GM18499 (cell line): ENCODE measurements at regions not wholly inside any gene's neighbourhood (a gene's known extent, or its start where the extent isn't known, plus 50 kb on each side); places are given as distances from the start of the nearest gene placed in this dataset.

Experiments used
- ATAC-seq: cut with Tn5 transposase; IDR thresholded peaks from one replicate; pipeline ENCODE4 v1.9.1; 2021; ENCODE audit warnings: moderate number of reproducible peaks; ENCODE audit not compliant: insufficient read depth, unreplicated experiment

- ATAC-seq, result no peak
Observed at GRCh38 chr16:86982912-86983311, 334.3 kb downstream of the C16orf95 start.

GRCh38 chr16:86983621-86984020, 333.6 kb downstream of the C16orf95 start:
- no peak for ATAC-seq

GRCh38 chr16:86984343-86984742, 332.8 kb downstream of the C16orf95 start:
- ATAC-seq, result no peak

GRCh38 chr16:86984991-86985647, 332.1 kb downstream of the C16orf95 start:
- ATAC-seq, result no peak

- ATAC-seq, result no peak
Observed at GRCh38 chr16:86985648-86986015, 331.6 kb downstream of the C16orf95 start.

- no peak for ATAC-seq
Observed at GRCh38 chr16:86986136-86986535, 331.1 kb downstream of the C16orf95 start.

- ATAC-seq, result no peak
Observed at GRCh38 chr16:86986809-86987487, 330.2 kb downstream of the C16orf95 start.

GRCh38 chr16:86987746-86988670, 329.2 kb downstream of the C16orf95 start:
- no peak for ATAC-seq

- no peak for ATAC-seq
Observed at GRCh38 chr16:86988920-86989696, 328.1 kb downstream of the C16orf95 start.

GRCh38 chr16:86990451-86990850, 326.7 kb downstream of the C16orf95 start:
- ATAC-seq, result no peak

GRCh38 chr16:86991679-86992078, 325.5 kb downstream of the C16orf95 start:
- no peak for ATAC-seq

GRCh38 chr16:86992587-86992986, 324.6 kb downstream of the C16orf95 start:
- ATAC-seq, result no peak

GRCh38 chr16:86993426-86994110, 323.6 kb downstream of the C16orf95 start:
- no peak for ATAC-seq

GRCh38 chr16:86994215-86994614, 323.0 kb downstream of the C16orf95 start:
- ATAC-seq, result no peak

GRCh38 chr16:86994651-86995171, 322.5 kb downstream of the C16orf95 start:
- no peak for ATAC-seq

GRCh38 chr16:86995456-86995855, 321.7 kb downstream of the C16orf95 start:
- no peak for ATAC-seq

- ATAC-seq, result no peak
Observed at GRCh38 chr16:86996081-86996480, 321.1 kb downstream of the C16orf95 start.

GRCh38 chr16:86997058-86997457, 320.1 kb downstream of the C16orf95 start:
- ATAC-seq, result no peak

GRCh38 chr16:86998196-86999001, 318.8 kb downstream of the C16orf95 start:
- ATAC-seq, result no peak
